HL-60 (cell line): ENCODE measurements at regions not wholly inside any gene's neighbourhood (a gene's known extent, or its start where the extent isn't known, plus 50 kb on each side); places are given as distances from the start of the nearest gene placed in this dataset.

ENCODE experiments used
- DNase-seq, 2 experiments: peaks; one replicate each; pipeline ENCODE4 v3.0.0-alpha.2; 2010 to 2020; ENCODE audit warnings: low read depth in 1 of 2, low spot score in 1 of 2
- H3K27ac ChIP-seq: fragments of 250-450 bp; sonication (Bioruptor Pico); replicated peaks from 2 replicates; pipeline ENCODE4 v1.5.1; 2020; ENCODE audit warnings: mild to moderate bottlenecking, moderate library complexity
- H3K27me3 ChIP-seq: fragments of 250-450 bp; sonication (Bioruptor Pico); 2 replicates; pipeline ENCODE4 v1.5.1; 2021; ENCODE audit warnings: mild to moderate bottlenecking, moderate library complexity; ENCODE audit not compliant: insufficient read depth, poor library complexity, severe bottlenecking
- H3K4me3 ChIP-seq: replicated peaks from 2 replicates; pipeline ENCODE4 v1.5.1; 2011; ENCODE audit warnings: mild to moderate bottlenecking, control low read depth, low read length; ENCODE audit not compliant: insufficient read depth
- CTCF ChIP-seq: IDR thresholded peaks from one replicate; pipeline ENCODE4 v1.5.1; 2011; ENCODE audit warnings: low read length, control low read depth, inconsistent platforms; ENCODE audit not compliant: insufficient read depth
- GABPA ChIP-seq: IDR thresholded peaks from 2 replicates; pipeline ENCODE4 v1.6.1; 2012; ENCODE audit warnings: low read depth
- POLR2AphosphoS5 ChIP-seq: IDR thresholded peaks from 2 replicates; pipeline ENCODE4 v1.6.1; 2012; ENCODE audit warnings: low read depth
- REST ChIP-seq: IDR thresholded peaks from 2 replicates; pipeline ENCODE4 v1.6.1; 2012; ENCODE audit warnings: low read depth; ENCODE audit not compliant: insufficient replicate concordance
- SPI1 ChIP-seq: IDR thresholded peaks from 2 replicates; pipeline ENCODE4 v1.6.1; 2012; ENCODE audit warnings: low read depth, mild to moderate bottlenecking, borderline replicate concordance

DNA sequence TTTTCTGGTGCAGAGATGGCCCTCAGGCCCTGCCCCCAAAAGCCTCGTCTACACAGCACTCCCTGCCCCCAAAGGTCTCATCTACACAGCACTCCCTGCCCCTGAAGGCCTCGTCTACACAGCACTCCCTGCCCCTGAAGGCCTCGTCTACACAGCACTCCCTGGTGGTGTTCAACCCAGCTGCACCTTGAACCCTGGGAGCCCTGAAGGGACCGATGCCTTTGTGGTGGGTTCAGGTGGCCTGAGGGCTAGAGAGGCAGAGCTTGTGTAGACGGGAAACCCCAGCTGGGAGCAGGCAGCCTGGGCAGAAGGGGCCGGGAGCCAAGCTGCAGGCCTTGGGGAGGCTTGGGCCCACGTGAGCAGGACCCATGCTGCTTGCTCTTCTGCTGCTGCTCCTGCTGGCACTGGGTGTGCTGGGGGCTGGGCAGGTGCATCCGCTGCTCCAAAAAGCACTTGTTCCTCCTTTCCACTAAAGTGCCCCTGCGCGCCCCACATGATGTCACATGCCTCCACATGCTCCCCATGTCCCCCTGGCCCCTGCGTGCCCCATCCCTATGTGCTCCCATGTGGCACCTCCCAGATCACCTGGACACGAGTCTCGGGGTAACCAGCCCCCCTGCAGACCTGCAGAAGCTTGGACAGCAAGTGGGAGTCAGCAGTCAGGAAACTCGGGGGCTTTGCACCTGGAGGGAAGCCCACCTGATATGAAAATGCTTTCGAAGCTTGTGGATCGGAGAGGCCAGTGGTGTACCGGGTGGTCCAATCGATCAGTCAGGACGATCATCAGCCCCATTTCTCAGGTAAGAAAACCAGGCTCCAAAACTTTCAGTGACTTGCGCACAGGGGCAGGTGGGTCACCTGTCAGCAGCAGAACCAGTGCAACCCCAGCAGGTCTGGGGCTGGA, 94.9 kb upstream of the CTDP1 start:
- DNase-seq: no peak
- TF ChIP-seq REST (no peak), CTCF (no peak), GABPA (no peak), SPI1 (no peak), POLR2AphosphoS5 (no peak)
- H3K4me3 ChIP-seq: no peak overlapping the region
- H3K27me3 ChIP-seq: no peaks in the 10 kb centered on the region
- no peak overlapping the region for H3K27ac ChIP-seq

- TF ChIP-seq GABPA: no peak
- no peak for TF ChIP-seq REST
- no peak for TF ChIP-seq SPI1
- no peak for TF ChIP-seq CTCF
- TF ChIP-seq POLR2AphosphoS5: no peak
- no peak overlapping the region for H3K4me3 ChIP-seq
- no peaks in the 10 kb centered on the region for H3K27me3 ChIP-seq
- H3K27ac ChIP-seq: no peak overlapping the region
- DNase-seq: no peak
These were observed 93.9 kb upstream of the CTDP1 start for GRCh38 chr18:79585395-79586370.

GRCh38 chr18:79586436-79587225, 93.0 kb upstream of the CTDP1 start:
- TF ChIP-seq CTCF: no peak
- no peak for TF ChIP-seq POLR2AphosphoS5
- no peak for TF ChIP-seq REST
- TF ChIP-seq SPI1: no peak
- TF ChIP-seq GABPA: no peak
- H3K27me3 ChIP-seq: no peaks in the 10 kb centered on the region

More at GRCh38 chr18:79586436-79587225, 93.0 kb upstream of the CTDP1 start:
- no peak for DNase-seq
- H3K27ac ChIP-seq: no peak overlapping the region
- H3K4me3 ChIP-seq: no peak overlapping the region
